22Rv1 (cell line): ENCODE measurements at regions not wholly inside any gene's neighbourhood (a gene's known extent, or its start where the extent isn't known, plus 50 kb on each side); places are given as distances from the start of the nearest gene placed in this dataset.

ENCODE experiments used
- H3K27ac ChIP-seq: fragments of 450-650 bp; 2 replicates; pipeline ENCODE4 v1.5.1; 2017
- CTCF ChIP-seq: fragments of 450-650 bp; IDR thresholded peaks from 2 replicates; pipeline ENCODE4 v1.5.1; 2017; ENCODE audit warnings: mild to moderate bottlenecking
- ZFX ChIP-seq: fragments of 450-650 bp; IDR thresholded peaks from 2 replicates; pipeline ENCODE4 v1.6.1; 2017; ENCODE audit warnings: antibody characterized with exemption, borderline replicate concordance

- no peak overlapping the region for H3K27ac ChIP-seq
- TF ChIP-seq ZFX: no peak
- no peak for TF ChIP-seq CTCF
These were observed 107.8 kb upstream of the SHH start for GRCh38 chr7:155920068-155920461.

GRCh38 chr7:155919391-155920067 is 107.3 kb upstream of the SHH start:
- no peak for TF ChIP-seq CTCF
- TF ChIP-seq ZFX: no peak
- no peak overlapping the region for H3K27ac ChIP-seq

- no peak overlapping the region for H3K27ac ChIP-seq
- TF ChIP-seq CTCF: no peak
- no peak for TF ChIP-seq ZFX
These were observed 106.6 kb upstream of the SHH start for GRCh38 chr7:155918720-155919390.

GRCh38 chr7:155917836-155918430 is 105.7 kb upstream of the SHH start:
- H3K27ac ChIP-seq: no peak overlapping the region
- TF ChIP-seq ZFX (no peak), CTCF (no peak)

- H3K27ac ChIP-seq: no peak overlapping the region
- no peak for TF ChIP-seq ZFX
- no peak for TF ChIP-seq CTCF
These were observed 104.8 kb upstream of the SHH start for GRCh38 chr7:155916926-155917655.

- no peak overlapping the region for H3K27ac ChIP-seq
- TF ChIP-seq ZFX (no peak), CTCF (no peak)
These were observed 102.1 kb upstream of the SHH start for GRCh38 chr7:155914341-155914740.
